A673 (cell line): ENCODE measurements at regions not wholly inside any gene's neighbourhood (a gene's known extent, or its start where the extent isn't known, plus 50 kb on each side); places are given as distances from the start of the nearest gene placed in this dataset.

Experiments
- EZH2 ChIP-seq: fragments of 200-600 bp; sonication (generic); IDR thresholded peaks from 2 replicates; pipeline ENCODE4 v1.6.1; 2017; ENCODE audit warnings: borderline replicate concordance, low read depth, mild to moderate bottlenecking, mixed read lengths, antibody characterized with exemption, low read length; ENCODE audit not compliant: poor library complexity, severe bottlenecking
- TF ChIP-seq, protein P1 (sequence below): fragments of 300-800, 200-600 bp; sonication (generic); conservative IDR thresholded peaks from 2 replicates; pipeline ENCODE4 v1.5.1; 2017; ENCODE audit warnings: low read depth, mild to moderate bottlenecking, antibody characterized with exemption, low read length, moderate library complexity, mixed read lengths

DNA sequence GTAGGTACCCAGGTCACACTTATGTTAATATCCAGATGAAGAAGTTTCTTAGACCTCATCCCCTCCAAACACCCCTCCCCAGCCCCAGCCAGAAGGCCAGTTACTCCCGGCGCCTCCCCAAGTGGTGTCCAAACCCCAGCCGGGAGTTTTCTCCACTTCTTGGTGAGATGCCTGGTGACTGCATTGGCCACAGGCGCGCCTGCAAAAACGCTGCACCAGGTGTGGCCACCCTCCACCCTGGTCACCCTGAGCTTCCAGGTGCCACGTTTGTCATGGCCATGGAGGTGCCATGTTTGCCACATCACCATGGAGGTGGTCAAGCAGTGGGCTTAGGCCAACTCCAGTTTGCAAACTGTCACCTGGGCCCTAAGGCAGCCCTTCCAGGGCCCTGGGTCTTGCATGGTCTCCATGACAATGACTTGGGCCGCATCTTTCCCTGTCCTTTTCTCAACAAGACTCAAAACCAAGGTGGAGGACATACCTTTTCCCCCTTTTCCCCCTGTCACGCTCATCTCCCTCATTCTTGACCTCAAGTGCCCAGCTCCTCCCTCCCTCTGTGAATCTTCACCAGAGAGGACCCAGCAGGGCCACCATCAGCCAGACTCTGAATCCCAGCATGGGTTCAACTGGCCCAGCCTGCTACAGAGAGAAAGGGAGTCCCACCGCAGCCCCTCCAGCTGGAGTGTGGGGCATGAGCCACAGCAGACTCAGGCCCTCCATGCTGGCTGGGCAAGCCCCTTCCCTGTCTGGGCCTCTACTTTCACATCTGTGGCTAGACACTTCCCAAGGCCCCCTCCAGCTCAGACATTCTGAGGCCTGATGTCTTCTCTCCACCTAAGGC, 125.9 kb upstream of the ZBTB40 start:
- TF ChIP-seq, protein P1, sequence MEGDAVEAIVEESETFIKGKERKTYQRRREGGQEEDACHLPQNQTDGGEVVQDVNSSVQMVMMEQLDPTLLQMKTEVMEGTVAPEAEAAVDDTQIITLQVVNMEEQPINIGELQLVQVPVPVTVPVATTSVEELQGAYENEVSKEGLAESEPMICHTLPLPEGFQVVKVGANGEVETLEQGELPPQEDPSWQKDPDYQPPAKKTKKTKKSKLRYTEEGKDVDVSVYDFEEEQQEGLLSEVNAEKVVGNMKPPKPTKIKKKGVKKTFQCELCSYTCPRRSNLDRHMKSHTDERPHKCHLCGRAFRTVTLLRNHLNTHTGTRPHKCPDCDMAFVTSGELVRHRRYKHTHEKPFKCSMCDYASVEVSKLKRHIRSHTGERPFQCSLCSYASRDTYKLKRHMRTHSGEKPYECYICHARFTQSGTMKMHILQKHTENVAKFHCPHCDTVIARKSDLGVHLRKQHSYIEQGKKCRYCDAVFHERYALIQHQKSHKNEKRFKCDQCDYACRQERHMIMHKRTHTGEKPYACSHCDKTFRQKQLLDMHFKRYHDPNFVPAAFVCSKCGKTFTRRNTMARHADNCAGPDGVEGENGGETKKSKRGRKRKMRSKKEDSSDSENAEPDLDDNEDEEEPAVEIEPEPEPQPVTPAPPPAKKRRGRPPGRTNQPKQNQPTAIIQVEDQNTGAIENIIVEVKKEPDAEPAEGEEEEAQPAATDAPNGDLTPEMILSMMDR = no peak
- no peak for TF ChIP-seq EZH2
